ENCODE measurements at regions not wholly inside any gene's neighbourhood (a gene's known extent, or its start where the extent isn't known, plus 50 kb on each side); places are given as distances from the start of the nearest gene placed in this dataset.

- WGBS, 2 experiments (ENCODE audit: insufficient coverage in 2 of 2), result 100% methylated on average over 1 of the region's 1 CpG; no CpG with 5 or more reads in 1 of the 2 experiments
- H3K36me3 ChIP-seq (ENCODE audit: control insufficient read depth, insufficient read depth, low read length), result no peaks in the 10 kb centered on the region
- H3K9me3 ChIP-seq (ENCODE audit: control insufficient read depth, low read length), result no peaks in the 10 kb centered on the region
- H3K4me3 ChIP-seq (ENCODE audit: extremely low read depth, insufficient read depth, low read length, poor library complexity, severe bottlenecking), result no peak overlapping the region
- no peaks in the 10 kb centered on the region for H3K4me1 ChIP-seq (ENCODE audit: control insufficient read depth, insufficient read depth, low read length, poor library complexity, severe bottlenecking)
- no peak overlapping the region for H3K27ac ChIP-seq (ENCODE audit: low read depth, low read length, severe bottlenecking)
Measured at GRCh38 chr4:124306352-124306751, 406.2 kb downstream of the ANKRD50 start.

GRCh38 chr4:124307143-124307542, 405.4 kb downstream of the ANKRD50 start:
- WGBS, 2 experiments (ENCODE audit: insufficient coverage in 2 of 2), result 100% methylated on average over 1 of the region's 3 CpGs
- H3K4me3 ChIP-seq (ENCODE audit: extremely low read depth, insufficient read depth, low read length, poor library complexity, severe bottlenecking), result no peak overlapping the region
- H3K4me1 ChIP-seq (ENCODE audit: control insufficient read depth, insufficient read depth, low read length, poor library complexity, severe bottlenecking), result no peaks in the 10 kb centered on the region
- H3K9me3 ChIP-seq (ENCODE audit: control insufficient read depth, low read length), result no peaks in the 10 kb centered on the region
- no peaks in the 10 kb centered on the region for H3K36me3 ChIP-seq (ENCODE audit: control insufficient read depth, insufficient read depth, low read length)
- H3K27ac ChIP-seq (ENCODE audit: low read depth, low read length, severe bottlenecking), result no peak overlapping the region

GRCh38 chr4:124318292-124318691, 394.2 kb downstream of the ANKRD50 start:
- Histone ChIP-seq H3K4me1 (ENCODE audit: control insufficient read depth, insufficient read depth, low read length, poor library complexity, severe bottlenecking) (no peaks in the 10 kb centered on the region), H3K36me3 (ENCODE audit: control insufficient read depth, insufficient read depth, low read length) (no peaks in the 10 kb centered on the region), H3K27ac (ENCODE audit: low read depth, low read length, severe bottlenecking) (no peak overlapping the region), H3K4me3 (ENCODE audit: extremely low read depth, insufficient read depth, low read length, poor library complexity, severe bottlenecking) (no peak overlapping the region), H3K9me3 (ENCODE audit: control insufficient read depth, low read length) (no peaks in the 10 kb centered on the region)
- WGBS, 2 experiments (ENCODE audit: insufficient coverage in 2 of 2), result 100% methylated on average over 1 of the region's 1 CpG; no CpG with 5 or more reads in 1 of the 2 experiments

- Histone ChIP-seq H3K27ac (ENCODE audit: low read depth, low read length, severe bottlenecking) (no peak overlapping the region), H3K4me3 (ENCODE audit: extremely low read depth, insufficient read depth, low read length, poor library complexity, severe bottlenecking) (no peak overlapping the region), H3K4me1 (ENCODE audit: control insufficient read depth, insufficient read depth, low read length, poor library complexity, severe bottlenecking) (no peaks in the 10 kb centered on the region), H3K36me3 (ENCODE audit: control insufficient read depth, insufficient read depth, low read length) (no peaks in the 10 kb centered on the region), H3K9me3 (ENCODE audit: control insufficient read depth, low read length) (no peaks in the 10 kb centered on the region)
- no CpG with 5 or more reads among the region's 3 CpGs for WGBS, 2 experiments (ENCODE audit: insufficient coverage in 2 of 2)
Measured at GRCh38 chr4:124321364-124321763, 391.2 kb downstream of the ANKRD50 start.

- no peaks in the 10 kb centered on the region for H3K36me3 ChIP-seq (ENCODE audit: control insufficient read depth, insufficient read depth, low read length)
- no peak overlapping the region for H3K4me3 ChIP-seq (ENCODE audit: extremely low read depth, insufficient read depth, low read length, poor library complexity, severe bottlenecking)
- H3K4me1 ChIP-seq (ENCODE audit: control insufficient read depth, insufficient read depth, low read length, poor library complexity, severe bottlenecking), result no peaks in the 10 kb centered on the region
- no peaks in the 10 kb centered on the region for H3K9me3 ChIP-seq (ENCODE audit: control insufficient read depth, low read length)
- no peak overlapping the region for H3K27ac ChIP-seq (ENCODE audit: low read depth, low read length, severe bottlenecking)
- 83 to 88% methylated on average over 1 to 3 of the region's 8 CpGs for WGBS, 2 experiments (ENCODE audit: insufficient coverage in 2 of 2)
Measured at GRCh38 chr4:124322234-124323065, 390.1 kb downstream of the ANKRD50 start.

- Histone ChIP-seq H3K27ac (ENCODE audit: low read depth, low read length, severe bottlenecking) (no peak overlapping the region), H3K9me3 (ENCODE audit: control insufficient read depth, low read length) (no peaks in the 10 kb centered on the region), H3K4me1 (ENCODE audit: control insufficient read depth, insufficient read depth, low read length, poor library complexity, severe bottlenecking) (no peaks in the 10 kb centered on the region), H3K4me3 (ENCODE audit: extremely low read depth, insufficient read depth, low read length, poor library complexity, severe bottlenecking) (no peak overlapping the region), H3K36me3 (ENCODE audit: control insufficient read depth, insufficient read depth, low read length) (no peaks in the 10 kb centered on the region)
Measured at GRCh38 chr4:124325690-124326089, 386.8 kb downstream of the ANKRD50 start.

- Histone ChIP-seq H3K36me3 (ENCODE audit: control insufficient read depth, insufficient read depth, low read length) (no peaks in the 10 kb centered on the region), H3K9me3 (ENCODE audit: control insufficient read depth, low read length) (no peaks in the 10 kb centered on the region), H3K27ac (ENCODE audit: low read depth, low read length, severe bottlenecking) (no peak overlapping the region), H3K4me1 (ENCODE audit: control insufficient read depth, insufficient read depth, low read length, poor library complexity, severe bottlenecking) (no peaks in the 10 kb centered on the region), H3K4me3 (ENCODE audit: extremely low read depth, insufficient read depth, low read length, poor library complexity, severe bottlenecking) (no peak overlapping the region)
Measured at GRCh38 chr4:124329134-124329533, 383.4 kb downstream of the ANKRD50 start.

- H3K9me3 ChIP-seq (ENCODE audit: control insufficient read depth, low read length), result no peaks in the 10 kb centered on the region
- no peak overlapping the region for H3K27ac ChIP-seq (ENCODE audit: low read depth, low read length, severe bottlenecking)
- no peaks in the 10 kb centered on the region for H3K4me1 ChIP-seq (ENCODE audit: control insufficient read depth, insufficient read depth, low read length, poor library complexity, severe bottlenecking)
- H3K36me3 ChIP-seq (ENCODE audit: control insufficient read depth, insufficient read depth, low read length), result no peaks in the 10 kb centered on the region
- 100% methylated on average over 1 of the region's 3 CpGs for WGBS, 2 experiments (ENCODE audit: insufficient coverage in 2 of 2)
- no peak overlapping the region for H3K4me3 ChIP-seq (ENCODE audit: extremely low read depth, insufficient read depth, low read length, poor library complexity, severe bottlenecking)
Measured at GRCh38 chr4:124330045-124330444, 382.5 kb downstream of the ANKRD50 start.

- no peaks in the 10 kb centered on the region for H3K4me1 ChIP-seq (ENCODE audit: control insufficient read depth, insufficient read depth, low read length, poor library complexity, severe bottlenecking)
- no peak overlapping the region for H3K27ac ChIP-seq (ENCODE audit: low read depth, low read length, severe bottlenecking)
- no CpG with 5 or more reads among the region's 1 CpG for WGBS, 2 experiments (ENCODE audit: insufficient coverage in 2 of 2)
- no peaks in the 10 kb centered on the region for H3K9me3 ChIP-seq (ENCODE audit: control insufficient read depth, low read length)
- no peak overlapping the region for H3K4me3 ChIP-seq (ENCODE audit: extremely low read depth, insufficient read depth, low read length, poor library complexity, severe bottlenecking)
- no peaks in the 10 kb centered on the region for H3K36me3 ChIP-seq (ENCODE audit: control insufficient read depth, insufficient read depth, low read length)
Measured at GRCh38 chr4:124331781-124332180, 380.8 kb downstream of the ANKRD50 start.

GRCh38 chr4:124333466-124333865, 379.1 kb downstream of the ANKRD50 start:
- no peaks in the 10 kb centered on the region for H3K9me3 ChIP-seq (ENCODE audit: control insufficient read depth, low read length)
- 25 to 27% methylated on average over 1 of the region's 4 CpGs for WGBS, 2 experiments (ENCODE audit: insufficient coverage in 2 of 2)
- H3K4me1 ChIP-seq (ENCODE audit: control insufficient read depth, insufficient read depth, low read length, poor library complexity, severe bottlenecking), result no peaks in the 10 kb centered on the region
- no peak overlapping the region for H3K4me3 ChIP-seq (ENCODE audit: extremely low read depth, insufficient read depth, low read length, poor library complexity, severe bottlenecking)
- H3K36me3 ChIP-seq (ENCODE audit: control insufficient read depth, insufficient read depth, low read length), result no peaks in the 10 kb centered on the region
- H3K27ac ChIP-seq (ENCODE audit: low read depth, low read length, severe bottlenecking), result no peak overlapping the region

- no peak overlapping the region for H3K4me3 ChIP-seq (ENCODE audit: extremely low read depth, insufficient read depth, low read length, poor library complexity, severe bottlenecking)
- no peak overlapping the region for H3K27ac ChIP-seq (ENCODE audit: low read depth, low read length, severe bottlenecking)
- H3K9me3 ChIP-seq (ENCODE audit: control insufficient read depth, low read length), result no peaks in the 10 kb centered on the region
- WGBS, 2 experiments (ENCODE audit: insufficient coverage in 2 of 2), result no CpG with 5 or more reads among the region's 3 CpGs
- H3K4me1 ChIP-seq (ENCODE audit: control insufficient read depth, insufficient read depth, low read length, poor library complexity, severe bottlenecking), result no peaks in the 10 kb centered on the region
- no peaks in the 10 kb centered on the region for H3K36me3 ChIP-seq (ENCODE audit: control insufficient read depth, insufficient read depth, low read length)
Measured at GRCh38 chr4:124334119-124334518, 378.4 kb downstream of the ANKRD50 start.
